Retina (tissue), 1 donor: ENCODE measurements at regions not wholly inside any gene's neighbourhood (a gene's known extent, or its start where the extent isn't known, plus 50 kb on each side); places are given as distances from the start of the nearest gene placed in this dataset.
A peak's percentile ranks its signal among the peaks of the same experiment; 100 is the strongest.

Experiments
- DNase-seq: peaks from one replicate; pipeline ENCODE4 v3.0.0-alpha.2; 2016

DNA sequence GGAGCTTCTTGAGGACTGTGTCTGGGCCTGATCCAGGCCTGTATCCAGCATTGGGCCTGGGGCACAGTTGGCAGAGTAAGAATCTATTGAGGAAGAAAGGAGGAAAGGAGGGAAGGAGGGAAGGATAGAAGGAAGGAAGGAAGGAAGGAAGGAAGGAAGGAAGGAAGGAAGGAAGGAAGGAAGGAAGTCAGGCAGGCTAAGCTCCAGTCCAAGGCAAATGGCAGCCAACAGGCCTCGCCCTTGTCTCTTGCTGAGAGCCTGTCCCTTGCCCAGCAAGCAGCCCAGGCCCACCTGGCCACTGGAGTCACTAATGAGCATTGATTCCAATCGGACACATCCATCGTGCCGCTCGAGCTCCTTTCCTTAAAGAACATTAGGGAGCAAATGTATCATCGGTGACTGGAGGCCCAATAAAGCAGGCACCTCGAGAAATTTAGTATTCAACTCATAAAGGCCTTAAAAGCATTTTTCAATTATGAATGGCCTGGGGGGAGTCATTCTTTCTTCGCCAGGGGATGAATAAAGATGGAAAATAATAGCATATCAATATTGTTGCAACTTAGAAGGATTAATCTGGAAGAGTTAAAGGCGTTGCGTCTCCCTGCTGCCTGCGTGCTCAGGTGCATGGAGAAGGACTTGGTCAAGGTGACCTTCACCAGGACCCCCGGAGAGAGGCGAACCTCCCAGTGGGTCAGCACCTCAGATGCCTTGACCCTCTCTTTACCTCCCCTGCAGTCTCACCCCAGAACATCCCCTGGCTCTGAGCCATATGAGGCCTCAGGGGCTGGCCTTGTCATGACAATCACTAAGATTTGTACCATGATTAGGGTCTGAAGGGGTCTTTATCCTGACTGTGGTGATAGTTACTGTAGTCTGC lies 144.5 kb upstream of the RUNX3 start:
- no peak for DNase-seq

DNA sequence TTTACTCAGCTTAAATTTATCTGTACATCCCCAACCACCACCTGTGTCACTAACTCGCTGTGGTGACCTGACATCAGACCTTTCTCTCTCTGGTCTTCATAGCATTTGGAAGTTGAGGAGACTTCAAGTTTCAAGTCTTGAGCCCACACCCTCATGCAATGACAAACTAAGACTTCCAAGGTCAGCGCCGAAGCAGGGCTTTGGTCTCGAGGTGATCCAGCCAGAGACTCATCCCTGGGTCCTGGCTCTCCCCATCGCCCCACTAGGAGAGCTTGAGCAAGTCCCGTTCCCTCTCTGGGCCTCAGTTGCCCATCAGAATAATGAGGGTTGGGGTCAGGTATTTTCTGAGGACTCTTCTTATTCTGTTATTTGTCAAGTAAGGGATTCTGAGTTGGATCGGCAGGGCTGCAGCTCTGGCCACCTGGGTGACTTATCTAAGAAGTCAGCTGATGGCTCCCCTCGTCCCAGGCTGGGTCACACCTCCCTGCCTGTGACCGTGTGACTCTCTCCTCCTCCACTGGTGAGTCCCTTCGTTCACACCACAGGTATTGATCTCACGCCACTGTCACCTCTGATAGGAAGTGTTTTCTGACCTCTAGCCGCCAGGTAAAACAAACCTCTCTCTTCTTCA lies 143.7 kb upstream of the RUNX3 start:
- DNase-seq = no peak

DNA sequence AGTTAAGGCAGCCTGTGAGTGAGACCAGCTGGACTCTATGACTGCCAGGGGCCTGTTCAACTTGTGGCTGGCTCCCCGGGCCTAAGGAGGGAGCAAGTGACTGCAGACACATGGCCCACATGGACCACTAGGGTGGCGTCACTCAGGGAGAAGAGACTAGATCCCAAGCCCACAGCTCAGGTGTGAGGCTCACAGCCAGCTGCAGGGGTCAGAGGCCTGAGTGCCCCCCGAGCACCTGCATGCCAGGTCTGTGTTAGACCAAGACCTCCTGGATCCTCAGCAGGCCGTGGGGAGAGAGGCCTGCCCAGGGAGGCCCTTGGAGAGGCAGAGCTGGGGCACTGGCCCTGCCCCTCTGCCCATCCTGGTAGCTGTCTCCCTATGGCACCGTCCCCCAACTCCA lies 142.4 kb upstream of the RUNX3 start:
- DNase-seq = no peak

DNA sequence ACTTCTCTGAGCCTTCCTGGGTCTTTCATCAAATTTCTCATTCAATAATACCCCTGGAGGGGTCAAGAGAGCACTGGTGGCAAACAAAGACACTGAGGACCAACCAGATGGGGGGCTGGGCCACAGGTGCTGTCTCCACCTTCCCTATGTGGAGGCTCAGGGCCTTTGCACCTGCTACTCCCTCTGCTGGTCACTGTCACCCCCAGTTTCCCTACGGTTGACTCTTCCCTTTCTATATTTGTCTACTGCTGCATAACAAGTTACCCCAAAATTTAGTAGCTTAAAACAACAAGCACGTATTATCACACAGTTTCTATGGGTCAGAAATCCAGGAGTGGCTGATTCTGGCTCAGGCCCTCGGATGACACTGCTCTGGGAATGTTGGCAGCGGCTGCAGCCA lies 138.8 kb upstream of the RUNX3 start:
- DNase-seq = no peak

DNA sequence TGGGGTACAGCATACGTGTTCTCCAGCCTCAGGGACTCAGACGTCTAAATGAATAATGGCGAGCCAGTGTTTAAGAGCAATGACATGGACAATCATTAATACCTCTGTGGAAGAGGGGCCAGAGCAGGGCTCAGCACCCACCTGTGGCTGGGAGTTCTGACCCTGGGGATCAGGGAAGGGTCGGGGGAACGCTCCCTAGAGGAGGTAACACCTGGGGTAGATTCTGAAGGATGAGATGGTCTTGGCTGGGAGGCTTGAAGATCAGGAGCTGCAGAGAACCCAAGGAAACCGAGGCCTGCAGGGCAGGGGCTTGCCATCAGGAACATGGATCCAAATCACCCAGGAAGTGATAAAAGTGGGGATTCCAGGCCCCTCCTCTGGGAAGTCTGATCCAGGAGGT lies 138.2 kb upstream of the RUNX3 start:
- DNase-seq = no peak

DNA sequence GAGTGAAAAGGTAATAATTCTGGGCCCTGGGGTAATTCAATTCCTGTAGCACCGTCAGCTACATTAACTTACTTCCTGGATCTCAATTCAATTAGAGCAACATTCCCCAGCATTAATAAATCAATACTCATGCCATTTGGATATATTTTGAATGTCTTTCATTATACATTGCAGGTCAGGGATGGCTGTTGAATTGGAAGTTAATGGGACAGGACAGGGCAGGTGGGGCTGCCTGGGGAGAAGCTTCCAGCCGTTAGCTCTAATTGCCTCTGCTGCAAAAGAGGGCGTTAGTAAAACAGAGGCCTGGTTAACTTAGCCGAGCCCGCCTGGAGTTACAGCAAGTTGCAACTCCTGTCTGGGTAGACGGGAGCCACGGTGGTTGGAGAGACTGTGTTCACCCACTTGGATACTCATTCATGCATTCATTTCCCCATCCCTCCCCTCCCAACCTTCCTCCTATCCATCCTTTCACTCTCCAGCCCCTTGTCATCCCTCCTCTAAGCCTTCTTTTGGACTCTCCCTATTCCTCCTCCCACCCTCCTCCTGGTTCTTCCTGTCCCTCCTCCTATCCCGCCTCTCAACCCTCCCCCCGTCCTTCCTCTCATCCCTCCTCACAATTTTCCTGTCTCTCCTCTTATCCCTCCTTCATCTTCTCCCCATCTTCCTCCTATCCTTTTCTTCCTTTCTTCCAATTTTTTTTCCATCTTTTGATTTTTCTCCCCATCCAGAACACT lies 137.6 kb upstream of the RUNX3 start:
- DNase-seq = peak; percentile 65

DNA sequence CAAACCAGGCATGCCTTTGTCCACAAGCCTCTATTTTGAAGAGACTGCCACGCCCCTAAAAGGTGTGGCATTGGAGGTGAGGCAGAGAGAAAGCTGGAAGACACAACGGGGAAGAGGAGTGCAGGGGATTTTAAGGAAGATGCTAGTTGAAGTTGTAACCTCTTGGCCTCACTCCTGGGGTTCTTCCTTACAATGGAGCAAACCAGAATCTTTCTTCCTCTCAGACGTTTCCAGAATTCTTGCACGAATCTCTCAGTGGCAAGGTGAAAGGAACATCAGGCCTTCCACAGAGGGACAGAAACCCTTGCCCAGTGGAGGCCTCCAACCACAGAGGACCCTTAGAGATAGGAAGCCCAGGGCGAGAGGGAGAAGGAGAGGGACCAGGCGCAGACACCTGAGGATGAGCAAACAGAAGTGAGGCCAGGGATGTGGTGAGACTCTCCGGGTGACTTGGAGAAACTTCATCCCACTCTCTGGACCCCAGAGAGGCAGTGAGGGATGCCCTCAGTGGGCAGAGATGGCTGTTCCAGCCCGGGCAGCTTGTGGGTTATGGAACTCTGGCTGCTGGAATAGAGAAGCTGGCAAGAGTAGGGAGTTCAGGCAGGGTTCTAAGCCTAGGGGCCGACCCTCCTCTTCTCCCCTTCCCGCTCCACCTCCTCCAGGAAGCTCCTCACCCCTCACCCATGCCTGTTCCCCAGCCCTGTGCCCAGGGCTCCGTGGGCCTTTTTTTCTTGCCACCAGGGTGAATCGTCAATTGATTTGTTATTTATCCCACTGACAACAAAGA lies 136.8 kb upstream of the RUNX3 start:
- DNase-seq = no peak

DNA sequence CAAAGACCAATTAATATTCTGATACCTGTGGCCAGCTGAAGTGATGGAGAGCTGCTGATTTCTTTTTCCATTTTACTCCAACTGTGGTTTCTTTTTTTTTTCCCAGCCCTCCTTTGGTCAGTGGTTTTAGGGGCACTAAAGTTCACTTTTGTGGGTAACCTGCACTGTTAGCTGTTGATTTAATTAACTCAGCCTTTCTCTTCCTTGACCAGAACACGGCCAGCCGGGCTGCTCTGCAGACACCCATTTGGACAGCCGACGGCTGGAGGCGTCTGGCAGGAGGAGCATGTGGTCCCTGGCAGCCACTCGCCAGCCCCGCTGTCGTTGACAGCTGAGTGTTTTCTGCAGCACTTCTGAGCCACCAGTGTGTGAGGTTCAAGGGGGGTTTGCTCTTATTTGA lies 136.2 kb upstream of the RUNX3 start:
- DNase-seq = peak; percentile 53

DNA sequence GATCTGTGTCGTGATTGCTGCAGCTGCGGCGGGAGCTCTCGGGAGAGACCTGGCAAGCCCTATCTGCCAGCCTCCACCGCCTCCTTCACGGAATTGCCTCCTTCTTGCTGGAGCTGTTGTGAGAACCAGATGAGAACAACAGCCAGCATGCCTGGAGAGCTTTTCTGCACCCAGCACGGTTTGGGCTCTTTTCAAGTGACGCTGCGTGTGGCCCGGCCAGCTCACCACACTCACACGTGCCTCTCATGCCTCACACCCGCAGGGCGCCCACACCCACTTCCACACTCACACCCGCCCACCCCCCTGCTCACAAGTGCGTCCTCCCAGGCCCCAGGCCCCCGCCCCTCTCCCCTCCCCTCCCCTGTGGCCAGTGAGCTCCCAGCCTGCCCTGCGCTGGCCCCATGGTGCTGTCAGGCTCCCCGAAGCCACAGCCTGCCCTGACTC lies 135.7 kb upstream of the RUNX3 start:
- DNase-seq = peak; percentile 64

DNA sequence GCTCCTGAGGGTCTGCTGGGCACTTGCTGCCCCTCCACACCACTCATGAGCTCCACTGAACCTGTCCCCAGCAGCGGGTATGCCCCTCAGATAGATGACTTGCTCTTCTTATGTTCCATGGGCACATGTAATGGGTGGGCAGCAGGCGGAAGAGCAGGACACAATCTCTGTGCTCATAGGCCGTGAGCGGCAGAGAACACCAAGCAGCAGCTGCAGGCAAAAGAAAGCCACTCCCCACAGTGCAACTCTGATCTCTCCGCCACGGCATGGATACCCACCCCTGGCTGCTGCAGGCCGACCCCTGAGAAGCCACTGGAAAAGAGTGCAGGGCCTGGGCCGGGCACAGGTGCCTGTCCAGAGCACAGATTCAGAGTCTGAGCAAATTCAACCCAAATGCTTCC lies 135.2 kb upstream of the RUNX3 start:
- DNase-seq = peak; percentile 60

DNA sequence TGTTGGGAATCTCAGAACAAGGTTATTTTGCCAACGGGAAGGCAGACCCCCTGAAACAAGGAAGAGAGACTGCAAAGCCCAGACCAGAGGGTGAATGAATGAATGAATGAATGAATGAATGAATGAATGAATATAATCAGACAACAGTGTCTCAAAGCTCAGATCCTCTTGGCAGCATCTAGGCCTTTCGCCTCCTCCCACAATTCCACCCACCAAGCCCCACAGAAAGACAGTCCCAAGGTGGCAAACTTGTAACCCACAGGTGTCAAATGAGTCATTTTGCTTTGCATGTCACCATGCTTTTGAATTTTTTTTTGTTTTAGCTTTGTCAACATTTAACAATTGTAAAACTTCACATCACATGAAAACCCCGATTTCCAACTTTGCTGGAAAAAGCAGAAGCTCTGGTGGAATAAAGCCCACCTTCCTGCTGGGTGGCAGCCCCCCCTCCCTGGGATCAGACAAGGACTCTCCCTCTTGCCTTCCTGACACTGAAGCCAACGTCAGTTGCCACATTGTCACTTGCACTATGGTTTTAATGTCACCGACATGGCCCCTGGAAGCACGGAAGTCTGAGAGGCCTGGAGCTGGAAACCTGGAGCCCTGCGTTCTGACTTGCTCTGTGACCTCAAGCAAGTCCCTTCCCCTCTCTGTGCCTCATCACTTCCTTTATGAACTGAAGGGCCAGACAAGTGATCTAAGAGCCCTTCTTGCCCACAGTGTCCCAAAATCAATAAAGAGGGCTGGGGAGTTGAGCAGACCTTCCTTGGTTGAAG lies 134.6 kb upstream of the RUNX3 start:
- DNase-seq = no peak

DNA sequence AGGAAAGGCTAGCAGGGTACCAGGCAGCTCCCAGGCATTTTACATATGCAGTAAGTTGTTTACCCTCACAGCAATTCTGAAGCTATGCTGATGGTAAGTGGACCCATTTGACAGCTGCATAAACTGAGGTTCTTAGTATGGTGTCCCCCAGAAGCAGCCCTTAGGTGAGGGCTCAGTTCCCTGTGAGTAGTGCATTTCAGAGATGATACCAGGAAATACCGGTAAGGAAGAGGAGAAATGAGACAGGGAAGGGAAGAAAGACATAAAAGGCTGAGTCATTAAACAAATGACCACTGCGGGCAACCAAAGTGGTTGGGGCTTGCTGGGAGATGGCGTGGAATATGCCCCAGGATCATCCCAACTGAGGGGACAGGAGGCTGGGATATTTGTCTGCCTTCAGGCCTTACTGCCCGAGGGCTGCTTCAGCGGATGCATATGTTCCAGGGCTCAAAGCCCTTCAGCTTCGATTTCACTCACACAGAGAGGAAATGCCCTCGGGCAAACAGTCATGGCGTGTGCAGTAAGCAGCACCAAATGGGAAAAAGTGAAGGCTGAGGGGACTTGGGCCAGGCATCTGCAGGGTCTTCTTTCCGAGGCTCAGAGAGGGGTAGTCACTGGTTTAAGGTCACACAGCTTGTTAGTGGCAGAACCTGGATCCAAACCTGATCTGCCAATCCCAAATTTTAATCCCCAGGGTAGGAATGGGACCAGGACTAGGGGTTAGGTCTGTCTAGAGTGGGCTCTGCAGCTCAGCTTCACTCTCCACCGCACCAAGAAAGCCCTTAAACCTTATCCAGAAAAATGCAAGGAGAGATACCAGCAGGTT lies 133.7 kb upstream of the RUNX3 start:
- DNase-seq = no peak

DNA sequence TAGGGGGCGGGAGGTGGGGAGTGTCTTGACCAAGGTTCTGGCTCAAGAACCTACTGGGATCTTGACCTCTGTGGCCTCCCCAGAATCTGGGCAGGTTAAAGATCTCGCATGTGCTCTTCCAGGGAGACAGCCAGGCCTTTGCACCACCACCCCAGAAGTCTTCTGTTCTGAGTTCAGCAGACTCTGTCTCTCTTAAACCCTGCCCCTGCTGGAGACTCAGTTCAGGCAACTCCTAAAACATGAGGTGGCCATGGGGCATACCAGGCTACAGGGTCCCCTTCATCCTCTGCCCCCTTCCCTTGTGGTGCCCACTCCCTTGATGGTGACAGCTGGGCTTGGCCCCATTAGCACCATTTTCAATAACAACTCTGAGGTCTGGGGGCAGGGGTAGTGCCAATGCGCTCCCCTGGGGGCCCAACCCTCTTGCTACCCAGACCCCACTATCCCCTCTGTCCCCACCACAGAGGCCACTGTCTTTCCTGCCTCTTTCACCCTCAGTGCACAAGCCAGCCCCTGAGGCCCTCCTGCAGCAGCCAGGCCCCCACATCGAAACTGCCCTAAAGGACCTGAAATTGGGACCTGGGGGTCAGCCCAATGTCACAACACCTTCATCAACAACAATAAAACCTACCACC lies 132.7 kb upstream of the RUNX3 start:
- no peak for DNase-seq

DNA sequence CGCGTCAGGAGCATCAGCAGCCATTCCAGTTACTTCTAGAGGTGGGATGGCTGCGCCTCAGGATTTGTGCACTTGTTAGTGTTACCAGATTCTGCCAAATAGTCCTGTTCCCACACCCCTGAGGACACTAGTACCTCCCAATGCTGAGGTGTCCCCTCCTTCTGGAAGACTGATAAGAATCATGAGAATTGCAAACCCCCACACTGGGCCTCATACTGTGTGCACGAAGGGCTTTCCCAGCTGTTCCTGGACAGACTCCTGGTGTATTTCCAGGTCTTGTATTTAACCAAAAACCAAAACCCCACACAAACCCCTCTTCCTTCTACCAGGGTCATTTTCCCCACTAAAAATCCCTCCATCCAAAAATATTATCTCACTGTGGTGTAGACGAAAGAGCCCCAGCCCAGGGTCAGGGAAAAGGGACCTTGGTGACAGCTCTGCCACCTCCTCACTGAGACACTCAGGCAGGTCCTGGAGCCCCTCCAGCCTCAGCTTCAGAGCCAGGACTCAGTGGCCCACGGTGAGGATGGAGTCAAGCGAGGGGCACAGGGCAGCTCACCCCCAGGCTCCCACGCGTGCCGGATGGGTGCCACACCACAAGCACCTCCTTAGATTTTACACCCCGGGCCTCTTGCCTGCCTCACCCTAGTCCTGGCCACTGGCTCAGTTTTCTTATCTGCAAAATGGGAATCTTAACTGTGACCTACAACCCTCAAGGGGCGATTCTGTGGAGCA lies 131.4 kb upstream of the RUNX3 start:
- no peak for DNase-seq

DNA sequence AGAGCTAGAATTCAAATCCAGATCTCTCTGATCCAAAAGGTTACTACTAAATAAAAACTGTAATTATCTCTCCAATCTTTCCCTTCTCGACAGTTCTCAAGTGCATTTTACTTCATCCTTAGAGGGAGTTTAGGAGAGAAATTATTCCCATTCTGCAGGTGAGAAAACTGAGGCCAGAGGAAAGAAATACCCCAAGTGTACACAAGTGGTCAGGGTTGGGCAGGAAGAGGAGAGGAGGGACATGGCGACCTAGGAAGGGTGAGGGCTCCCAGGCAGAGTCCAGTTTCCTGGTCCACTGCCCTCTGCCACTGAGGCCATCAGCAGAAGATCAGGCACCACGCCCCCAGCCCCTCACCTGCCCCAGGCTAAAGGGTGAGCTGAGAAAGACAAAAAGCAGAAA lies 127.1 kb upstream of the RUNX3 start:
- DNase-seq = no peak

DNA sequence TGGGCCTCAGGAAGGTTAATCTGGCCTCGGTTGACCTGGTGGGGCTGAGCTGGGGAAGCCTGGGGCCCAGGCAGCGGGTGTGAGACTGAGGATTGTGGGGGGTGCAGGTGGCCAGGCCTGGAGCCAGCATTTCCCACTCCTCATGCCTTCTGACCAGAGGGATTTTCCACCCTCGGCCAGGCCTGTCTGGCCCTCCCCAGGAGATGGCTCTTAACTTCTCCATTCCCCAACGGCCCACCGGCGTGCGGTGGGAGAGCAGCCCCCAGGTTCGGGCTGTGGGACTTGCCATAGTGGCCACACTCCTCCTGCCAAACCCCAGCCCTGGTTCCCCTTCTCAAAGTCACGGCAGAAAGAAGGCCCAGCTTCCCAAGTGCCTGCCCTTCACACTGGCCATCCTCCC lies 126.5 kb upstream of the RUNX3 start:
- no peak for DNase-seq

DNA sequence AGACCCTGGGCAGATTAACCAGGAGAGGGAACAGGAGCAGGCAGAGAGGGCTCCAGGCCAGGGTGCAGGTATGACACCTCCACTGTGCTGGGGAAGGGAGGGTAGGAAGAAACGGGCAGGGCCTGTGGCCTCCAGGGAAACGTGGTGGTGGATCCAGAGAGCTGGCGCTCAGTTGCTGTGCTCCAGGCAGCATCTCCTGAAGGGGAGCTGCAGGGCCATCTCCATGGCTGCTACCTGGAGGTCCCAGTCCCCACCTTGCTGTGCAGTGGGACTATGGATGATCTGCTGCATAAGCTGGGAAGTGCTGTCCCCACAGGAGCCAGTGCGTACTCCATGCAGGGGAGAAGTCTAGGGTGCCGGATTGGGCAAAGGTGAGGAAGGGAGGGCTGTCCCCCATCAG lies 125.9 kb upstream of the RUNX3 start:
- DNase-seq = no peak

DNA sequence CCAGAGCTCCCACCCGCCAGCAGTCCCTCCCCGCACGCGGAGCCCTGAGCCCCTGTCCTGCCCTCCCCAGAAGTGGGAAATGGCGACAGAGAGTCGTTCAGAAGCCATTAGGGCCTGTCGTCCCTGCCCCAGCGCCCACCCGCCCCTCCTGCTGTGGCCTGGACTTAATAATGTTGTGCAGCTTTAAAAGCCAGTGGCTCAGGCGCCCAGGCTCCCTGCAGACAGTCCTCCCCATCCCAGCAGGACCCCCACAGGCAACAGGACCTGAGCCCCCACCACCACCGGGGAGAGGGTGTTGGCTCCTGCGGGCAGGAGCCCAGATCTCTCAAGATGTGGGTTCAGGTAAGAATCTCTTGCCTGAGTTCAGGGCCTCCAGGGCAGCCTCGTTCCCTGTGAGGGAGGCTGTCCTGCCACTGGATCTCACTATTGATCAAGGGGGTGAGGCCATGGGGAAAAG lies 125.3 kb upstream of the RUNX3 start:
- DNase-seq = no peak

DNA sequence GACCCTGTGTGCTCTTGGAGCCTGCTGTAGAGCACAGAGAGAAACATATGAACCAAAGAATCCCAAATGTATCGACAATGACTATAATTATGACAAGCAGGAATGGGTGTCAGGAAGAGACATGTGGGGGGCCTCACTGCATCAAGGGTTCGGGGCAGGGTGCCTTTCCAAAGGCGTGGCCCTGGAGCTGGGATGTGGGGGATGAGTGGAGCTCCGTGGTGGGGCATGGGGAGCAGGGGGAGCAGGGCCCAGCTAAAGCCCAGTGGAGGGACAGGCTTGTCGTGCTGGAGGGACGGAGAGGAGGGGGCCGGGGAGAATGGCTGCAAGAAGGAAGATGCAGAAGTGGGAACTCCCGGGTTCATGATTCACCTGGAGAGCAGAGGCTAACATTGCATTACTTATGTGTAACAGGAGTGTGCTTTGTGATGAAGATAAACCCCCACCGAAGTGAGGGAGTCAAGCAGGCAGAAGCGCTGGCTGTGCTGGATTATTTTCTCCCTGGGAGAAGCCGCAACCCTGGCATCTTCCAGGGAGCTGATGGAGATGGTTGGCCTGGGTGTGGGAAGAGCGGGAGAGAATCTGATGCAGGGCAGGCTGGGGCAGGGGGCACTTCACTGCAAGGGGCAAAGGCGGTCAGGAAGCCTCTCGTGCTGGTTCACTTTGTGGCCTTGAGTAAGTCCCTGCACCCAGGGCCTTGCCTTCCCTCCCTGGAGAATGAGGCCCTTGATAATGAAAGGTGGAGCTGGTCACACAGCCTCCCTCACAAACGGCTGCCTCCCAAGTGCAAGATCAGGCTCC lies 124.6 kb upstream of the RUNX3 start:
- peak; percentile 6 for DNase-seq
